GM19463 (cell line): ENCODE measurements at regions not wholly inside any gene's neighbourhood (a gene's known extent, or its start where the extent isn't known, plus 50 kb on each side); places are given as distances from the start of the nearest gene placed in this dataset.
"Not testable (repeated sequence)": the region's sequence is repeated elsewhere in the genome, so short reads cannot be mapped to it uniquely, and the experiment has no call there.

Experiments
- ATAC-seq: cut with Tn5 transposase; IDR thresholded peaks from one replicate; pipeline ENCODE4 v1.9.1; 2021; ENCODE audit warnings: mild to moderate bottlenecking, moderate library complexity; ENCODE audit not compliant: unreplicated experiment

DNA sequence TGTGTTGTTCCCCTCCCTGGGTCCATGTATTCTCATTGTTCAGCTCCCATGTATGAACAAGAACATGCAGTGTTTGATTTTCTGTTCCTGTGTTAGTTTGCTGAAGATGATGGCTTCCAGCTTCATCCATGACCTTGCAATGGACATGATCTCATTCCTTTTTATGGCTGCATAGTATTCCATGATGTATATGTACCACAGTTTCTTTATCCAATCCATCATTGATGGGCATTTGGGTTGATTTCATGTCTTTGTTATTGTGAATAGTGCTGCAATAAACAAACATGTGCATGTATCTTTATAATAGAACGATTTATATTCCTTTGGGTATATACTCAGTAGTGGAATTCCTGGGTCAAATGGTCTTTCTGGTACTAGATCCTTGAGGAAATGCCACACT is 65.1 kb upstream of the SLC13A1 start:
- not testable (repeated sequence) for ATAC-seq

DNA sequence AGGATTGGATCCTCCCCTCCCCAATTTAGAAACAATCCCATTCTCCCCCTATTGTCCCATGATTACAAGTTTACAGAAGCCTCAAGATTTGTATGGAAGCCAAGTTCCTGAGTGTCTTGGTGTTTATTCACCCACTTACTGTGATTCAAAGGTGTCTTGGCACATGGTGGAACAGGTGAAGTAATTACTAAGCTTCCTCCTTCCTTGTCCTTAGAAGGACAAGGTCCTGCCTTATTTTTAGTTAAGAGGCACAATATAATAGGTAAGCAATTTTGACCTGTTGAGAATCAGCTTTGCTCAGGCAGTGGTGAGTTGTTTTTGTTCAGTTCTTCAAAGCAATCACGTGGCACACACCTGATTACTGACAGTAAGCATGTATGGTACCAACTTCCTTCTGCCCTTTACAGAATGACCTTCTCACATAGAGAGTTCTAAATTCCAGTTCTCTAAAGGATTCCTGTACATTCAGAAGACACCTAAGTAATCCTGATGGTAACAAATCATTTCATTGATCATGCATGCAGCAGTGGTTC is 60.7 kb upstream of the SLC13A1 start:
- ATAC-seq, result no peak

DNA sequence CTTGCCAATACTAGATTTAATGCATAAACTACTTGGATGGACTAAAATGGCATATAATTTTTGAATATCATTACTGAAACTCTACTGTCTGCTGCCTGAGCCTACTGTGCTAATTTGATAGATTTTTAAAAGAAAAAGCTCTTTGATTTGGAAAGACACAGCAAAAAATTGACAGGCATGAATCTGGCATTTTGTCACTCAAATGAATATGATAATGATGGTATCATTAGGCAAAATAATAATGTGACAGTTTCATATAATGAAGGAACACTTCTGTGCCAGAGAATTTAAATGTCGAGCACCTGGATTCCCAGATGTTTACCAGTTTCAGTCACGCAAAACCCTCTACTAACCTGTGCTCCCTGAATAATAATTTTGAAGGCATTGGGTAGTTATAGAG is 60.0 kb upstream of the SLC13A1 start:
- no peak for ATAC-seq
